ENCODE measurements at regions not wholly inside any gene's neighbourhood (a gene's known extent, or its start where the extent isn't known, plus 50 kb on each side); places are given as distances from the start of the nearest gene placed in this dataset.

DNA sequence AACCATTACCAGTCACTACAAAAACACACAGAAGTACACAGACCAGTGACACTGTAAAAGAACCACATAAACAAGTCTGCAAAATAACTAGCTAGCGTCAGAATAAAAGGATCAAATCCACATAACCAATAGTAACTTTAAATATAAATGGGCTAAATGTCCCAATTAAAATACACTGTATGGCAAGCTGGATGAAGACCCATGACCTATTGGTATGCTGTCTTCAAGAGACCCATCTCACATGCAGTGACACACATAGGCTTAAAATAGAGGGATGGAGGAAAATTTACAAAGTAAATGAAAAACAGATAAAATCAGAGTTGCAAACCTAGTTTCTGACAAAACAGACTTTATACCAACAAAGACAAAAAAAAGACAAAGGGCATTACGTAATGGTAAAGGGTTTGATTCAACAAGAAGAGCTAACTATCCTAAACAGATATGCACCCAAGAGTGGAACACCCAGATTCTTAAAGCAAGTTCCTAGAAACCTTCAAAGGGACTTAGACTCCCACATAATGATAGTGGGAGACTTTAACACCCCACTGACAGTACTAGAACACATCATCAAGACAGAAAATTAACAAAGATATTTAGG, 196.9 kb downstream of the TBX15 start:
- no peak overlapping the region for H2AFZ ChIP-seq (ENCODE audit: low read length)
- no peak overlapping the region for H3K4me2 ChIP-seq (ENCODE audit: low read length)
- BruUV-seq (replicated peaks), result no TSS peak
- no peak overlapping the region for H3K27ac ChIP-seq (ENCODE audit: low read depth, low read length, poor library complexity, severe bottlenecking)
- ChIA-PET POLR2A (interaction anchor here (0.6 kb wide), 1 partner anchor 1892 kb away, joined by 5 read pairs; no protein-coding TSS in a partner anchor), CTCF (ENCODE audit: unreplicated experiment) (no interaction called here)
- H3K79me2 ChIP-seq (ENCODE audit: insufficient read depth, low read depth, low read length), result no peaks in the 10 kb centered on the region
- no peaks in the 10 kb centered on the region for H3K36me3 ChIP-seq (ENCODE audit: insufficient read depth, low read length)
- intact Hi-C loops (cut with micrococcal nuclease; ENCODE audit: unreplicated experiment), result no loop called here
- no peaks in the 10 kb centered on the region for H4K20me1 ChIP-seq (ENCODE audit: insufficient read depth, low read length)
- TF ChIP-seq, protein P1, sequence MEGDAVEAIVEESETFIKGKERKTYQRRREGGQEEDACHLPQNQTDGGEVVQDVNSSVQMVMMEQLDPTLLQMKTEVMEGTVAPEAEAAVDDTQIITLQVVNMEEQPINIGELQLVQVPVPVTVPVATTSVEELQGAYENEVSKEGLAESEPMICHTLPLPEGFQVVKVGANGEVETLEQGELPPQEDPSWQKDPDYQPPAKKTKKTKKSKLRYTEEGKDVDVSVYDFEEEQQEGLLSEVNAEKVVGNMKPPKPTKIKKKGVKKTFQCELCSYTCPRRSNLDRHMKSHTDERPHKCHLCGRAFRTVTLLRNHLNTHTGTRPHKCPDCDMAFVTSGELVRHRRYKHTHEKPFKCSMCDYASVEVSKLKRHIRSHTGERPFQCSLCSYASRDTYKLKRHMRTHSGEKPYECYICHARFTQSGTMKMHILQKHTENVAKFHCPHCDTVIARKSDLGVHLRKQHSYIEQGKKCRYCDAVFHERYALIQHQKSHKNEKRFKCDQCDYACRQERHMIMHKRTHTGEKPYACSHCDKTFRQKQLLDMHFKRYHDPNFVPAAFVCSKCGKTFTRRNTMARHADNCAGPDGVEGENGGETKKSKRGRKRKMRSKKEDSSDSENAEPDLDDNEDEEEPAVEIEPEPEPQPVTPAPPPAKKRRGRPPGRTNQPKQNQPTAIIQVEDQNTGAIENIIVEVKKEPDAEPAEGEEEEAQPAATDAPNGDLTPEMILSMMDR (conservative IDR thresholded peaks at IDR 0.05; ENCODE audit: low read length), result no peak
- TF ChIP-seq EZH2phosphoT487 (IDR thresholded peaks at IDR 0.05; ENCODE audit: borderline replicate concordance, low read depth, low read length), result no peak
- 0 out of 2 replicates have a peak, but pooled peaks cover 4% of the 10 kb centered on the region for H3K9me2 ChIP-seq (ENCODE audit: insufficient read depth, low read length)
- no peak for DNase-seq (ENCODE audit: low spot score)
- H3K4me3 ChIP-seq (ENCODE audit: low read depth, low read length, poor library complexity, severe bottlenecking), result no peak overlapping the region
- H3K4me1 ChIP-seq (ENCODE audit: insufficient read depth, low read length, poor library complexity, severe bottlenecking), result peaks cover 6% of the 10 kb centered on the region
- H3K9me3 ChIP-seq (ENCODE audit: low read length), result no peaks in the 10 kb centered on the region

DNA sequence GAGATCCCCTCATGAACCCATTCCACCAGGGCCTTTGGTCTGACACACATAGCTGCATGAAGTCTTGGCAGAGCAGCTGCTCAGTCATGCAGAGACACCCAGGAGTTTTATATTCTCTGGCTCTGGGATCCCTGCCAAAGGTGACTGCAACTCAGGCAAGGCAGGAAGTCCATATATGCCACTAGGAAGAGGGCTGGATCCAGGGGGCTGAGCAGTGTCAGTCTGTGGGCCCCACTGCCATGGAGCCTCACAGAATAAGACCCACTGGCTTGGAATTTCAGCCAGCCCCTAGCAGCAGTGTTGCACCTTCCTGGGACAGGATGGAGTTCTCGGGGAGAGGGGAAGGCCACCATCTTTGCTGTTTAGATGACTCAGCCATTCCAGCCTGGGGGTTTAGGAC, 199.7 kb downstream of the TBX15 start:
- Histone ChIP-seq H3K4me3 (ENCODE audit: low read depth, low read length, poor library complexity, severe bottlenecking) (no peak overlapping the region), H3K79me2 (ENCODE audit: insufficient read depth, low read depth, low read length) (no peaks in the 10 kb centered on the region), H3K4me2 (ENCODE audit: low read length) (no peak overlapping the region), H3K9me3 (ENCODE audit: low read length) (no peaks in the 10 kb centered on the region), H2AFZ (ENCODE audit: low read length) (no peak overlapping the region), H3K36me3 (ENCODE audit: insufficient read depth, low read length) (no peaks in the 10 kb centered on the region), H4K20me1 (ENCODE audit: insufficient read depth, low read length) (no peaks in the 10 kb centered on the region), H3K27ac (ENCODE audit: low read depth, low read length, poor library complexity, severe bottlenecking) (no peak overlapping the region), H3K9me2 (ENCODE audit: insufficient read depth, low read length) (no peaks in the 10 kb centered on the region), H3K4me1 (ENCODE audit: insufficient read depth, low read length, poor library complexity, severe bottlenecking) (peaks cover 6% of the 10 kb centered on the region)
- intact Hi-C loops (cut with micrococcal nuclease; ENCODE audit: unreplicated experiment), result no loop called here
- ChIA-PET POLR2A (interaction anchor here (0.8 kb wide), 1 partner anchor 88 kb away, joined by 3 read pairs; no protein-coding TSS in a partner anchor), CTCF (ENCODE audit: unreplicated experiment) (no interaction called here)
- BruUV-seq (replicated peaks), result no TSS peak
- TF ChIP-seq EZH2phosphoT487 (IDR thresholded peaks at IDR 0.05; ENCODE audit: borderline replicate concordance, low read depth, low read length), result no peak
- TF ChIP-seq, protein P1 (conservative IDR thresholded peaks at IDR 0.05; ENCODE audit: low read length), result no peak
- no peak for DNase-seq (ENCODE audit: low spot score)

DNA sequence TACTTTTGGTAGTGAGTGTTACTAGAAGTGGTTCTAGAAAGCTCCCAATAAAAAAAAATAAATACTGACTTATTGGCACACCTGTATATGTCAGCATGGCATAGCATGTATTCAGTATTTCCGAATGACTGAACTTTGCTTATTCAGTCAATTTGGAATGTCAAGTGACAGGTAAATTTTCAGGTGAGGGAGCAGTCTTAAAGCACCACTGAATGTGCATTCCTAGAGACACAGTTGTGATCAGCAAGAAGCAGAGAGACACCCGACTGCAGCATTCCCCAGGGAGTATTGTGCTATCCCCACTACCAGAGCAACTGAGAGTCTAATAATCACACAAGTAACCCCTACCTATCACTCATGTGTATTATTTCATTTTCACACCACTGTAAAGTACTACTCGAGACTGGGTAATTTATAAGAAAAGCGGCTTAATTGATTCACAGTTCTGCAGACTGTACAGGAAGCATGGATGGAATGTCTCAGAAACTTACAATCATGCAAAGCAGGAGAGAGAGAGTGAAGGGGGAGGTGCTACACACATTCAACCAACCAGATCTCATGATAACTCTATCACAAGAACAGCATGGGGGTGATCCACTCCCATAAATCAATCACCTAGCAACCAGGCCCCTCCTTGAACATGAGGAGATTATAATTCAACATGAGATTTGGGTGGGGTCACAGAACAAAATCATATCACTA, 201.5 kb downstream of the TBX15 start:
- Histone ChIP-seq H3K27ac (ENCODE audit: low read depth, low read length, poor library complexity, severe bottlenecking) (no peak overlapping the region), H3K9me3 (ENCODE audit: low read length) (no peaks in the 10 kb centered on the region), H3K4me3 (ENCODE audit: low read depth, low read length, poor library complexity, severe bottlenecking) (no peak overlapping the region), H4K20me1 (ENCODE audit: insufficient read depth, low read length) (no peaks in the 10 kb centered on the region), H3K4me1 (ENCODE audit: insufficient read depth, low read length, poor library complexity, severe bottlenecking) (peaks cover 6% of the 10 kb centered on the region), H3K4me2 (ENCODE audit: low read length) (no peak overlapping the region), H3K9me2 (ENCODE audit: insufficient read depth, low read length) (no peaks in the 10 kb centered on the region), H2AFZ (ENCODE audit: low read length) (no peak overlapping the region), H3K36me3 (ENCODE audit: insufficient read depth, low read length) (no peaks in the 10 kb centered on the region), H3K79me2 (ENCODE audit: insufficient read depth, low read depth, low read length) (no peaks in the 10 kb centered on the region)
- peak; percentile 9 for DNase-seq (ENCODE audit: low spot score)
- BruUV-seq (replicated peaks), result no TSS peak
- TF ChIP-seq EZH2phosphoT487 (IDR thresholded peaks at IDR 0.05; ENCODE audit: borderline replicate concordance, low read depth, low read length), result no peak
- TF ChIP-seq, protein P1 (conservative IDR thresholded peaks at IDR 0.05; ENCODE audit: low read length), result no peak
- POLR2A ChIA-PET, result interaction anchor here (0.6 kb wide), 1 partner anchor 245 kb away, joined by 3 read pairs; no protein-coding TSS in a partner anchor
- intact Hi-C loops (cut with micrococcal nuclease; ENCODE audit: unreplicated experiment), result no loop called here
- CTCF ChIA-PET (ENCODE audit: unreplicated experiment), result no interaction called here

Data from OCI-LY7 (cell line).